B cell (primary cell): ENCODE measurements at regions not wholly inside any gene's neighbourhood (a gene's known extent, or its start where the extent isn't known, plus 50 kb on each side); places are given as distances from the start of the nearest gene placed in this dataset.

Source experiments
- EZH2 ChIP-seq: IDR thresholded peaks from 2 replicates; pipeline ENCODE4 v1.6.1; 2012; ENCODE audit warnings: borderline replicate concordance, low read depth, mild to moderate bottlenecking, moderate library complexity, low read length; ENCODE audit not compliant: insufficient read depth, poor library complexity, severe bottlenecking
- TF ChIP-seq, protein P1 (sequence below): fragments of 200-600 bp; IDR thresholded peaks from one replicate; pipeline ENCODE4 v1.8.0; 2022; ENCODE audit warnings: antibody characterized with exemption, mild to moderate bottlenecking

DNA sequence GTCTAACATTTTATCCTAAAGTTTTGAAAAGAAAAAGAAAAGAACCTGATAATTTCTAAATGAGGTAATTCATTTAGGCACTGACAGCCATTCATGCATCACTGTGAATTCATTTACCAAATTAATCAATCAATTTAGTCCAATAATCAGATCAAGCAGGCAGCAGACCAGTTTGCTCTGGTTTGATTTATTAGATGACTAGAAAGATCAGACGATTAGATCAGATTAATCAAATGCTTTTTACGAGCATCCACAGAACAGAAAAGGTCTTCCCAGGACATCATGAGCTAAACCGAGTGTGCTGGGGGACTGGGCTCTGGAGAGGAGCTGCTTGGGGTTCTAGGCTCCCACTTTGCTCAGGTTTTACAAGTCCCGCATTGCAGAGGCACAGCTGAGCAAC lies 226.5 kb upstream of the MYO3A start:
- TF ChIP-seq, protein P1, sequence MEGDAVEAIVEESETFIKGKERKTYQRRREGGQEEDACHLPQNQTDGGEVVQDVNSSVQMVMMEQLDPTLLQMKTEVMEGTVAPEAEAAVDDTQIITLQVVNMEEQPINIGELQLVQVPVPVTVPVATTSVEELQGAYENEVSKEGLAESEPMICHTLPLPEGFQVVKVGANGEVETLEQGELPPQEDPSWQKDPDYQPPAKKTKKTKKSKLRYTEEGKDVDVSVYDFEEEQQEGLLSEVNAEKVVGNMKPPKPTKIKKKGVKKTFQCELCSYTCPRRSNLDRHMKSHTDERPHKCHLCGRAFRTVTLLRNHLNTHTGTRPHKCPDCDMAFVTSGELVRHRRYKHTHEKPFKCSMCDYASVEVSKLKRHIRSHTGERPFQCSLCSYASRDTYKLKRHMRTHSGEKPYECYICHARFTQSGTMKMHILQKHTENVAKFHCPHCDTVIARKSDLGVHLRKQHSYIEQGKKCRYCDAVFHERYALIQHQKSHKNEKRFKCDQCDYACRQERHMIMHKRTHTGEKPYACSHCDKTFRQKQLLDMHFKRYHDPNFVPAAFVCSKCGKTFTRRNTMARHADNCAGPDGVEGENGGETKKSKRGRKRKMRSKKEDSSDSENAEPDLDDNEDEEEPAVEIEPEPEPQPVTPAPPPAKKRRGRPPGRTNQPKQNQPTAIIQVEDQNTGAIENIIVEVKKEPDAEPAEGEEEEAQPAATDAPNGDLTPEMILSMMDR: no peak
- no peak for TF ChIP-seq EZH2
